ENCODE measurements at regions not wholly inside any gene's neighbourhood (a gene's known extent, or its start where the extent isn't known, plus 50 kb on each side); places are given as distances from the start of the nearest gene placed in this dataset.

DNA sequence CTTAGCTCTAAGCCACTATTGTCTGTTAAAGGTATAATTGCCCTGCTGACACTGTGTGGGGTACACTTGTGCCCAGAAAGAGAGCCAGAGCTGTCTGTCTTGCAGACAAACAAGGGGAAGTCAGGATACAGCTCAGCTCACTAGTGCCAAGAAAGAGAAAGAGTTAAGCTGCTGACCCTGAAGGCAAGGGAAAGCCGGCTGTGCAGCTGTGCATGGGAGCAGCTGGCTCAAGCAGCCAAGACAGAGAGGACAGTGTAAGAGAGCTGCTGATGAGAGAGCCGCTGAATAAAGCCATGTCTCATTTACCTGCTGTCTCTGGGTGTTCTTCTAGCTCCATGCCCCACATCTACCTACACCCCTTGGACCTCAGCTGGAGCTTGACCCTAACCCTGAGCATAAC, 428.1 kb upstream of the NAALADL2 start:
- no peak for TF ChIP-seq MAFK (IDR thresholded peaks at IDR 0.05; ENCODE audit: low read depth, low read length)
- TF ChIP-seq, protein P1, sequence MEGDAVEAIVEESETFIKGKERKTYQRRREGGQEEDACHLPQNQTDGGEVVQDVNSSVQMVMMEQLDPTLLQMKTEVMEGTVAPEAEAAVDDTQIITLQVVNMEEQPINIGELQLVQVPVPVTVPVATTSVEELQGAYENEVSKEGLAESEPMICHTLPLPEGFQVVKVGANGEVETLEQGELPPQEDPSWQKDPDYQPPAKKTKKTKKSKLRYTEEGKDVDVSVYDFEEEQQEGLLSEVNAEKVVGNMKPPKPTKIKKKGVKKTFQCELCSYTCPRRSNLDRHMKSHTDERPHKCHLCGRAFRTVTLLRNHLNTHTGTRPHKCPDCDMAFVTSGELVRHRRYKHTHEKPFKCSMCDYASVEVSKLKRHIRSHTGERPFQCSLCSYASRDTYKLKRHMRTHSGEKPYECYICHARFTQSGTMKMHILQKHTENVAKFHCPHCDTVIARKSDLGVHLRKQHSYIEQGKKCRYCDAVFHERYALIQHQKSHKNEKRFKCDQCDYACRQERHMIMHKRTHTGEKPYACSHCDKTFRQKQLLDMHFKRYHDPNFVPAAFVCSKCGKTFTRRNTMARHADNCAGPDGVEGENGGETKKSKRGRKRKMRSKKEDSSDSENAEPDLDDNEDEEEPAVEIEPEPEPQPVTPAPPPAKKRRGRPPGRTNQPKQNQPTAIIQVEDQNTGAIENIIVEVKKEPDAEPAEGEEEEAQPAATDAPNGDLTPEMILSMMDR (IDR thresholded peaks at IDR 0.05; ENCODE audit: control extremely low read depth in 1 of 3, insufficient read depth in 1 of 3, low read depth in 1 of 3, low read length in 3 of 3), result no peak
- no peak for TF ChIP-seq CREB1 (IDR thresholded peaks at IDR 0.05)
- no peak for TF ChIP-seq JUND (IDR thresholded peaks at IDR 0.05; ENCODE audit: low read length)
- TF ChIP-seq POLR2AphosphoS5 (IDR thresholded peaks at IDR 0.05; ENCODE audit: low read depth, low read length), result no peak
- TF ChIP-seq SUZ12 (IDR thresholded peaks at IDR 0.05; ENCODE audit: low read length), result no peak
- TF ChIP-seq YY1 (IDR thresholded peaks at IDR 0.05; ENCODE audit: low read depth, low read length), result no peak
- TF ChIP-seq GABPA (IDR thresholded peaks at IDR 0.05; ENCODE audit: borderline replicate concordance, insufficient read depth, low read length), result no peak
- no peak for TF ChIP-seq POLR2A (IDR thresholded peaks at IDR 0.05; ENCODE audit: control extremely low read depth in 1 of 2, low read depth in 2 of 2, low read length in 2 of 2)
- TF ChIP-seq CEBPB (IDR thresholded peaks at IDR 0.05; ENCODE audit: low read depth, low read length), result no peak
- no peak for TF ChIP-seq JUN (IDR thresholded peaks at IDR 0.05; ENCODE audit: low read depth, low read length)
- no peak for TF ChIP-seq HDAC6 (IDR thresholded peaks at IDR 0.05; ENCODE audit: low read depth, low read length)
